Neural cell (in vitro differentiated cells): ENCODE measurements at regions not wholly inside any gene's neighbourhood (a gene's known extent, or its start where the extent isn't known, plus 50 kb on each side); places are given as distances from the start of the nearest gene placed in this dataset.

Experiments
- POLR2AphosphoS5 ChIP-seq: IDR thresholded peaks from 2 replicates; pipeline ENCODE4 v1.6.1; 2012
- TF ChIP-seq, protein P1 (sequence below): fragments of 450-650 bp; IDR thresholded peaks from 2 replicates; pipeline ENCODE4 v1.5.1; 2014; ENCODE audit warnings: antibody characterized with exemption, mild to moderate bottlenecking, moderate library complexity; ENCODE audit not compliant: poor library complexity, severe bottlenecking

DNA sequence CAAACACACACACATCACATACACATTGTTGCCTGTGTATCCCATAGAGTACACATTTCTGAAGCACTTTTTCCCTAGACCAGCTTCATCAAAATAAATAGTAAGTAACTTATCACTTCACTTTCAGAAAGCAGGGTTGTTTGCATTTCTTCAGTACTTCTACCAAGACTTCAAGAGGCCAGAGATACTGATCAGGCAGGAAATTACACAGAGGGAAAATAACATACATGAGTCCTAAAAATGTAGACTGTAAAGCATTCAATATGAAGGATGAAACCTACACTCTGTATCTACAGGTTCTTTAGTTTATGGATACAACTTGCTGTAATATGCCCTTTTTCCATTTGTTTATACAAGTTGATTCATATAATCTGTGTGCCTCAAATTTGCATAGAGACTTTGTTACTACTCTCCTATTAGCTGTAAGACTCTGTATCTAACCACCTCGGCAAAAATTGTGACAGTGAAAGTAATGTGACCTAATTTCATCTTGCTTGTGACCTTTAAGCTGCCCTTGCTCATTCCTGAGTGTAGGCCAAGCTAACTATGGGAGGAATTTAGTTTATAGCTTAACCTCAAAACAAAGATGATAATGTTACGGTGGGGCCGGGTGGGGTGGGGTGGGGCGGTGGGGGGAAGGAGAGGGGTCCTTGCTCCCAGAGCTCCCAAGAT, 228.9 kb upstream of the SPOPL start:
- TF ChIP-seq, protein P1, sequence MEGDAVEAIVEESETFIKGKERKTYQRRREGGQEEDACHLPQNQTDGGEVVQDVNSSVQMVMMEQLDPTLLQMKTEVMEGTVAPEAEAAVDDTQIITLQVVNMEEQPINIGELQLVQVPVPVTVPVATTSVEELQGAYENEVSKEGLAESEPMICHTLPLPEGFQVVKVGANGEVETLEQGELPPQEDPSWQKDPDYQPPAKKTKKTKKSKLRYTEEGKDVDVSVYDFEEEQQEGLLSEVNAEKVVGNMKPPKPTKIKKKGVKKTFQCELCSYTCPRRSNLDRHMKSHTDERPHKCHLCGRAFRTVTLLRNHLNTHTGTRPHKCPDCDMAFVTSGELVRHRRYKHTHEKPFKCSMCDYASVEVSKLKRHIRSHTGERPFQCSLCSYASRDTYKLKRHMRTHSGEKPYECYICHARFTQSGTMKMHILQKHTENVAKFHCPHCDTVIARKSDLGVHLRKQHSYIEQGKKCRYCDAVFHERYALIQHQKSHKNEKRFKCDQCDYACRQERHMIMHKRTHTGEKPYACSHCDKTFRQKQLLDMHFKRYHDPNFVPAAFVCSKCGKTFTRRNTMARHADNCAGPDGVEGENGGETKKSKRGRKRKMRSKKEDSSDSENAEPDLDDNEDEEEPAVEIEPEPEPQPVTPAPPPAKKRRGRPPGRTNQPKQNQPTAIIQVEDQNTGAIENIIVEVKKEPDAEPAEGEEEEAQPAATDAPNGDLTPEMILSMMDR, result no peak
- no peak for TF ChIP-seq POLR2AphosphoS5
